ENCODE measurements at regions not wholly inside any gene's neighbourhood (a gene's known extent, or its start where the extent isn't known, plus 50 kb on each side); places are given as distances from the start of the nearest gene placed in this dataset.

GRCh38 chr22:44385781-44386180, 73.0 kb upstream of the SHISAL1 start:
- TF ChIP-seq CTCF (conservative IDR thresholded peaks at IDR 0.05 in 1 of 2, IDR thresholded peaks at IDR 0.05 in 1 of 2; ENCODE audit: low read depth in 1 of 2, low read length in 2 of 2) (no peak), EZH2 (IDR thresholded peaks at IDR 0.05; ENCODE audit: low read length, missing control alignments) (no peak)
